WTC11 (cell line): ENCODE measurements at regions not wholly inside any gene's neighbourhood (a gene's known extent, or its start where the extent isn't known, plus 50 kb on each side); places are given as distances from the start of the nearest gene placed in this dataset.

Experiments used
- ATAC-seq: fragments of 200-7000 bp; cut with Tn5 transposase; 2 replicates; pipeline ENCODE4 v1.10.0; 2021; ENCODE audit warnings: mild to moderate bottlenecking, moderate library complexity
- CTCF ChIA-PET: fragments of 300-600 bp; sonication (Branson Sonifier 250); formaldehyde crosslinking; loops from one replicate; lab custom pipeline; 2021; ENCODE audit warnings: antibody characterized with exemption; lab: Charles Lee
- POLR2A ChIA-PET: fragments of 350-600 bp; sonication (Branson Sonifier 250); formaldehyde crosslinking; loops from one replicate; lab custom pipeline; 2021; ENCODE audit warnings: antibody characterized with exemption; lab: Charles Lee
- DNase-seq: peaks from one replicate; pipeline ENCODE4 v3.0.0; 2021; ENCODE audit warnings: low spot score
- H3K27ac Mint-ChIP-seq: 2 replicates; pipeline ENCODE4 v1.8.0; 2021; ENCODE audit warnings: mixed read lengths
- H3K27me3 Mint-ChIP-seq: 2 replicates; pipeline ENCODE4 v1.8.0; 2021; ENCODE audit warnings: low read depth, mild to moderate bottlenecking, moderate library complexity, mixed read lengths
- H3K36me3 Mint-ChIP-seq: 2 replicates; pipeline ENCODE4 v1.8.0; 2021; ENCODE audit warnings: mixed read lengths
- H3K4me1 Mint-ChIP-seq: 2 replicates; pipeline ENCODE4 v1.8.0; 2022; ENCODE audit warnings: mixed read lengths
- H3K4me3 Mint-ChIP-seq: 2 replicates; pipeline ENCODE4 v1.8.0; 2021; ENCODE audit warnings: mild to moderate bottlenecking, moderate library complexity, mixed read lengths
- H3K9me3 Mint-ChIP-seq: 2 replicates; pipeline ENCODE4 v1.8.0; 2021; ENCODE audit warnings: mixed read lengths
- ATF2 ChIP-seq: sonication (generic); formaldehyde crosslinking; IDR thresholded peaks from 2 replicates; pipeline ENCODE4 v1.8.1; 2022; ENCODE audit warnings: low read depth, missing genetic modification reagents, borderline replicate concordance
- ATF3 ChIP-seq: sonication (generic); formaldehyde crosslinking; conservative IDR thresholded peaks from 2 replicates; pipeline ENCODE4 v1.8.1; 2022; ENCODE audit warnings: mild to moderate bottlenecking, missing genetic modification reagents
- CBFB ChIP-seq: sonication (generic); formaldehyde crosslinking; IDR thresholded peaks from 2 replicates; pipeline ENCODE4 v1.8.1; 2022; ENCODE audit warnings: mild to moderate bottlenecking, low read depth, missing genetic modification reagents
- CTCF ChIP-seq: fragments of 200-600 bp; IDR thresholded peaks from 2 replicates; pipeline ENCODE4 v1.8.0; 2022; ENCODE audit warnings: antibody characterized with exemption
- ESRRA ChIP-seq: sonication (generic); formaldehyde crosslinking; IDR thresholded peaks from 2 replicates; pipeline ENCODE4 v1.8.1; 2022; ENCODE audit warnings: mild to moderate bottlenecking, missing genetic modification reagents, borderline replicate concordance
- FOXP4 ChIP-seq: sonication (generic); formaldehyde crosslinking; IDR thresholded peaks from 2 replicates; pipeline ENCODE4 v1.8.0; 2022; ENCODE audit warnings: mild to moderate bottlenecking, missing genetic modification reagents
- GABPB1 ChIP-seq: sonication (generic); formaldehyde crosslinking; IDR thresholded peaks from 2 replicates; pipeline ENCODE4 v1.8.1; 2023; ENCODE audit warnings: mild to moderate bottlenecking, missing genetic modification reagents
- IRF1 ChIP-seq: sonication (generic); formaldehyde crosslinking; IDR thresholded peaks from 2 replicates; pipeline ENCODE4 v1.8.0; 2023; ENCODE audit warnings: missing genetic modification reagents
- NFYB ChIP-seq: sonication (generic); formaldehyde crosslinking; conservative IDR thresholded peaks from 2 replicates; pipeline ENCODE4 v1.8.0; 2022; ENCODE audit warnings: low read depth, missing genetic modification reagents
- OVOL2 ChIP-seq: fragments of 250-450 bp; sonication (Bioruptor Pico); IDR thresholded peaks from 2 replicates; pipeline ENCODE4 v1.9.0; 2021; ENCODE audit warnings: mild to moderate bottlenecking, borderline replicate concordance
- PREB ChIP-seq: sonication (generic); formaldehyde crosslinking; IDR thresholded peaks from 2 replicates; pipeline ENCODE4 v1.8.1; 2022; ENCODE audit warnings: mild to moderate bottlenecking, missing genetic modification reagents, moderate library complexity, borderline replicate concordance
- PRRX2 ChIP-seq: fragments of 250-450 bp; sonication (Bioruptor Pico); IDR thresholded peaks from 2 replicates; pipeline ENCODE4 v1.8.0; 2021; ENCODE audit warnings: mild to moderate bottlenecking
- RELA ChIP-seq: sonication (generic); formaldehyde crosslinking; IDR thresholded peaks from 2 replicates; pipeline ENCODE4 v1.8.1; 2022; ENCODE audit warnings: missing genetic modification reagents, mild to moderate bottlenecking, borderline replicate concordance
- SP1 ChIP-seq: sonication (generic); formaldehyde crosslinking; conservative IDR thresholded peaks from 2 replicates; pipeline ENCODE4 v1.8.1; 2022; ENCODE audit warnings: missing genetic modification reagents
- TP53 ChIP-seq: sonication (generic); formaldehyde crosslinking; IDR thresholded peaks from 2 replicates; pipeline ENCODE4 v1.8.1; 2023; ENCODE audit warnings: mild to moderate bottlenecking, missing genetic modification reagents
- ZNF121 ChIP-seq: sonication (generic); formaldehyde crosslinking; IDR thresholded peaks from 2 replicates; pipeline ENCODE4 v1.8.0; 2023; ENCODE audit warnings: missing genetic modification reagents
- ZNF219 ChIP-seq: sonication (generic); formaldehyde crosslinking; IDR thresholded peaks from 2 replicates; pipeline ENCODE4 v1.8.0; 2023; ENCODE audit warnings: missing genetic modification reagents, mild to moderate bottlenecking, borderline replicate concordance
- ZNF263 ChIP-seq: sonication (generic); formaldehyde crosslinking; IDR thresholded peaks from 2 replicates; pipeline ENCODE4 v1.8.1; 2022; ENCODE audit warnings: low read depth, mild to moderate bottlenecking, moderate library complexity, missing genetic modification reagents
- ZNF317 ChIP-seq: sonication (generic); formaldehyde crosslinking; IDR thresholded peaks from 2 replicates; pipeline ENCODE4 v1.8.1; 2023; ENCODE audit warnings: low read depth, mild to moderate bottlenecking, moderate library complexity, missing genetic modification reagents, borderline replicate concordance
- ZNF532 ChIP-seq: fragments of 250-450 bp; sonication (Bioruptor Pico); IDR thresholded peaks from 2 replicates; pipeline ENCODE4 v1.9.0; 2021; ENCODE audit warnings: mild to moderate bottlenecking, borderline replicate concordance

DNA sequence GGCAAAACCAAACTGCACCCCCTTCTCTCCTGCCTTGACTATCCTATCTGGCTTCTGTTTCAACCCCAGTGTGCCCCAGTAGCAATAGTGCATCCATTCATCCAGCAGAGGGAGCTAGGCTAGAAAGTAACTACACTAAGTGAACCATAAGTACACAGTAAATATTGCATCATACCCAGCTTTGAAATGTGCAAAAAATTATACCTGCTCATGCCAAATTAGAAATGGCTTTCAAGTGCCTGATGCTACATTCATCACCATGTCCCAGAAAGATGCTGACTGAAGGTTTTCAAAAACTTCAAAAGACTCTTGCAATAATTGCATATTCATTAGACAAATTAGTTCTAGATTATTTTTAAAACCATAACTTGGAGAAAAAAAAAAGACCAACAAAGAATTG, 153.5 kb downstream of the PRELID2 start:
- ATAC-seq, result peak; percentile 88
- no peak for TF ChIP-seq CBFB (CRISPR knock-in tag)
- no peak for TF ChIP-seq ATF3 (CRISPR knock-in tag)
- TF ChIP-seq PRRX2 (CRISPR knock-in tag), result no peak
- peak; percentile 98 for TF ChIP-seq GABPB1 (CRISPR knock-in tag)
- no peak for TF ChIP-seq ZNF121 (CRISPR knock-in tag)
- no peak for TF ChIP-seq NFYB
- no peak for TF ChIP-seq ZNF263 (CRISPR knock-in tag)
- no peak for TF ChIP-seq ZNF219 (CRISPR knock-in tag)
- no peak for TF ChIP-seq FOXP4 (CRISPR knock-in tag)
- peak; percentile 47; the same call in 1 of the 2 replicates for TF ChIP-seq CTCF
- ChIA-PET POLR2A (no interaction called here), CTCF (interaction anchor here (0.5 to 1.4 kb wide), 19 partner anchors 8 to 1478 kb away, joined by 3 to 7 read pairs (median 4); no protein-coding TSS in a partner anchor)
- H3K9me3 Mint-ChIP-seq, result no peaks in the 10 kb centered on the region
- H3K27me3 Mint-ChIP-seq, result no peaks in the 10 kb centered on the region
- peak; percentile 56 for DNase-seq
- no peak overlapping the region for H3K27ac Mint-ChIP-seq
- no peak overlapping the region for H3K4me3 Mint-ChIP-seq
- no peaks in the 10 kb centered on the region for H3K36me3 Mint-ChIP-seq
- H3K4me1 Mint-ChIP-seq, result no peaks in the 10 kb centered on the region; the same call in 1 of the 2 replicates

GRCh38 chr5:145681216-145681615, 153.9 kb downstream of the PRELID2 start:
- no peak overlapping the region for H3K4me3 Mint-ChIP-seq
- H3K36me3 Mint-ChIP-seq, result no peaks in the 10 kb centered on the region
- ATAC-seq (no peak), DNase-seq (no peak)
- no peaks in the 10 kb centered on the region for H3K9me3 Mint-ChIP-seq
- H3K4me1 Mint-ChIP-seq, result no peaks in the 10 kb centered on the region; the same call in 1 of the 2 replicates
- TF ChIP-seq NFYB (no peak), IRF1 (CRISPR knock-in tag) (no peak), TP53 (no peak), PREB (CRISPR knock-in tag) (no peak), ZNF317 (CRISPR knock-in tag) (no peak)
- ChIA-PET POLR2A (no interaction called here), CTCF (interaction anchor here (0.6 to 1.4 kb wide), 14 partner anchors 11 to 1212 kb away, joined by 3 to 7 read pairs (median 4); no protein-coding TSS in a partner anchor)
- no peak overlapping the region; the same call in 1 of the 2 replicates for H3K27ac Mint-ChIP-seq
- no peaks in the 10 kb centered on the region for H3K27me3 Mint-ChIP-seq

DNA sequence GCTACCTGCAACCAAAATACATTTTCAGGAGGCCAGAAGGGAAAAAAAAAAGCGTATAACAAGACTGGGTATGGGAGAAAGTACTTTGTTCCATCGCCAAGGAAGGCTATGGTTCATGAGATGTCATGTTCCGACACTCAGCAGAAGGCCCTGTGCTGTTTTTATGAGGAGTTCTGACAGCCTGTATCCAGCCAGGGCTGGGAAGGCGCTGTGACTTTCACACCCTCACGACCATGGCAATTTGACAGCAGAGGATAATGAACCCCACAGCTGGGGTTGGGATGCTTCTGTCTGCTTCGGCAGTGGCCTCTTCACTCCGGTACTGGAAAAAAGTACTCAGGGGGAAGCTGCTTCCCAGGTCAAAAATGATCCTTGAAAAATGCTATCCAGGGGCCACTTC, 154.4 kb downstream of the PRELID2 start:
- CTCF ChIA-PET, result interaction anchor here (0.6 to 1.5 kb wide), 12 partner anchors 9 to 1477 kb away, joined by 3 to 7 read pairs (median 4); partner anchors contain the start of gene PRELID2
- TF ChIP-seq RELA (CRISPR knock-in tag) (no peak), ZNF219 (CRISPR knock-in tag) (no peak), ESRRA (CRISPR knock-in tag) (no peak), ZNF532 (CRISPR knock-in tag) (no peak), SP1 (CRISPR knock-in tag) (no peak), ATF2 (CRISPR knock-in tag) (no peak), OVOL2 (CRISPR knock-in tag) (no peak)

More for the DNA sequence above, 154.4 kb downstream of the PRELID2 start:
- no peak overlapping the region for H3K4me3 Mint-ChIP-seq
- no peaks in the 10 kb centered on the region for H3K27me3 Mint-ChIP-seq
- no peaks in the 10 kb centered on the region for H3K36me3 Mint-ChIP-seq
- no peak for DNase-seq
- no peaks in the 10 kb centered on the region; the same call in 1 of the 2 replicates for H3K4me1 Mint-ChIP-seq
- no peak for ATAC-seq
- H3K9me3 Mint-ChIP-seq, result no peaks in the 10 kb centered on the region
- POLR2A ChIA-PET, result no interaction called here
- H3K27ac Mint-ChIP-seq, result no peak overlapping the region
